Osteocyte (in vitro differentiated cells): ENCODE measurements at regions not wholly inside any gene's neighbourhood (a gene's known extent, or its start where the extent isn't known, plus 50 kb on each side); places are given as distances from the start of the nearest gene placed in this dataset.
"Not testable (repeated sequence)": the region's sequence is repeated elsewhere in the genome, so short reads cannot be mapped to it uniquely, and the experiment has no call there.

Experiments used
- DNase-seq: peaks from one replicate; pipeline ENCODE4 v3.0.0; 2021; ENCODE audit warnings: mixed read lengths; ENCODE audit not compliant: unreplicated experiment; ENCODE audit errors: extremely low spot score
- H3K27ac Mint-ChIP-seq: one replicate; pipeline ENCODE4 v1.8.0; 2021; ENCODE audit warnings: mild to moderate bottlenecking, mixed read lengths; ENCODE audit not compliant: unreplicated experiment
- H3K27me3 Mint-ChIP-seq: one replicate; pipeline ENCODE4 v1.8.0; 2021; ENCODE audit warnings: mixed read lengths; ENCODE audit not compliant: unreplicated experiment
- H3K36me3 Mint-ChIP-seq: one replicate; pipeline ENCODE4 v1.8.0; 2021; ENCODE audit warnings: mixed read lengths; ENCODE audit not compliant: unreplicated experiment
- H3K4me1 Mint-ChIP-seq: one replicate; pipeline ENCODE4 v1.8.0; 2021; ENCODE audit warnings: mixed read lengths; ENCODE audit not compliant: unreplicated experiment
- H3K4me3 Mint-ChIP-seq: one replicate; pipeline ENCODE4 v1.8.0; 2021; ENCODE audit warnings: mild to moderate bottlenecking, moderate library complexity, mixed read lengths; ENCODE audit not compliant: unreplicated experiment
- H3K9me3 Mint-ChIP-seq: one replicate; pipeline ENCODE4 v1.8.0; 2021; ENCODE audit warnings: mixed read lengths; ENCODE audit not compliant: unreplicated experiment
- CTCF ChIP-seq: fragments of 200-600 bp; sonication (generic); IDR thresholded peaks from 2 replicates; pipeline ENCODE4 v1.5.0; 2021; ENCODE audit warnings: antibody characterized with exemption, mild to moderate bottlenecking, moderate library complexity

GRCh38 chr2:131966256-131966655 lies 195.5 kb downstream of the ANKRD30BL start:
- H3K4me1 Mint-ChIP-seq: no peaks in the 10 kb centered on the region

GRCh38 chr2:131958019-131958609 lies 203.6 kb downstream of the ANKRD30BL start:
- not testable (repeated sequence) for H3K4me3 Mint-ChIP-seq, H3K9me3 Mint-ChIP-seq, H3K4me1 Mint-ChIP-seq, H3K27ac Mint-ChIP-seq, H3K36me3 Mint-ChIP-seq, DNase-seq, H3K27me3 Mint-ChIP-seq

More at GRCh38 chr2:131966256-131966655, 195.5 kb downstream of the ANKRD30BL start:
- Mint-ChIP-seq H3K27me3 (no peaks in the 10 kb centered on the region), H3K27ac (no peak overlapping the region), H3K4me3 (no peak overlapping the region), H3K36me3 (no peaks in the 10 kb centered on the region), H3K9me3 (peaks cover 5% of the 10 kb centered on the region)
- TF ChIP-seq CTCF: no peak
- DNase-seq: no peak

GRCh38 chr2:131948641-131949040 lies 213.1 kb downstream of the ANKRD30BL start:
- not testable (repeated sequence) for H3K27me3 Mint-ChIP-seq, H3K27ac Mint-ChIP-seq, H3K36me3 Mint-ChIP-seq, H3K4me3 Mint-ChIP-seq, DNase-seq, H3K4me1 Mint-ChIP-seq, H3K9me3 Mint-ChIP-seq

- not testable (repeated sequence) for H3K9me3 Mint-ChIP-seq, H3K4me1 Mint-ChIP-seq, DNase-seq, H3K4me3 Mint-ChIP-seq, H3K27ac Mint-ChIP-seq, H3K27me3 Mint-ChIP-seq, H3K36me3 Mint-ChIP-seq
Observed at GRCh38 chr2:131923287-131923686, 238.5 kb downstream of the ANKRD30BL start.

- not testable (repeated sequence) for H3K36me3 Mint-ChIP-seq, H3K27ac Mint-ChIP-seq, H3K4me1 Mint-ChIP-seq, H3K9me3 Mint-ChIP-seq, H3K4me3 Mint-ChIP-seq, DNase-seq, H3K27me3 Mint-ChIP-seq
Observed at GRCh38 chr2:131922854-131923253, 238.9 kb downstream of the ANKRD30BL start.
